ENCODE measurements at regions not wholly inside any gene's neighbourhood (a gene's known extent, or its start where the extent isn't known, plus 50 kb on each side); places are given as distances from the start of the nearest gene placed in this dataset.

DNA sequence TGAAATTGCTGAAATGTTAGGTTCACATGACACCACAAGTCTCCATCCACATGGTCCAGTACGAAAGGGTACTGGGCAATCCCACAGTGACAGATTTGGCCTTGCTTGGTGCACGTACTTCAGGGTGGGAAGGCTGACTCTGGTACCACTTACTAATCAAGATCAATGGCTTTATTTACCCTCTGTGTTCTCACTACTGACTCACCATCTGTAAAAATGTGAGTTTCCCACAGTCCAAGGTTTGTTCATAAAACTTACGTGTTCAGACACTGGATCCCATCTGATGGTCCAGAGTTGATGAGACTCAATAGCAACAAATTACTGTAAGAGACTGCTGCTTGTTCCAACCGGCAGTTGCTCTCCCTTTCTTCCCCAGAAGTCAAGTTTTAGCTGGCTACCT, 231.7 kb downstream of the LMX1A start:
- H3K9ac ChIP-seq (ENCODE audit: insufficient read depth, low read depth, low read length): no peak overlapping the region
- no peak overlapping the region for H3K4me2 ChIP-seq (ENCODE audit: low read depth, low read length)
- H3K4me1 ChIP-seq (ENCODE audit: insufficient read depth, low read length): peaks cover 5% of the 10 kb centered on the region
- no peaks in the 10 kb centered on the region for H3K79me2 ChIP-seq (ENCODE audit: insufficient read depth, low read length)
- no peaks in the 10 kb centered on the region for H3K36me3 ChIP-seq (replicated peaks in 1 of 2; ENCODE audit: control insufficient read depth in 1 of 2, insufficient read depth in 2 of 2, low read length in 2 of 2)
- DNase-seq (ENCODE audit: low spot score) (no peak), FAIRE-seq (no peak), ATAC-seq (no peak)
- H3K27ac ChIP-seq (ENCODE audit: extremely low read length, insufficient read depth, low read length): no peak overlapping the region
- intact Hi-C loops (cut with micrococcal nuclease; ENCODE audit: unreplicated experiment): loop anchor here (5.0 kb wide), 1 partner anchor 98 kb away; no protein-coding TSS in a partner anchor
- in situ Hi-C loops (cut with HindIII; ENCODE audit: extremely low pct_ligation_motif_present, low pct_unique_long_range_greater_than_20kb): loop anchor here (25.0 kb wide), 1 partner anchor 463 kb away; no protein-coding TSS in a partner anchor
- TF ChIP-seq ESRRA (CRISPR knock-in tag; IDR thresholded peaks at IDR 0.05; ENCODE audit: low read depth): no peak
- 33% methylated on average over 4 of the region's 4 CpGs for WGBS (ENCODE audit: low lambda C conversion rate)
- ChIA-PET CTCF (ENCODE audit: low intra/inter-chr PET ratio, low total read pairs) (no interaction called here), POLR2A (no interaction called here)
- no peaks in the 10 kb centered on the region for H3K9me3 ChIP-seq (ENCODE audit: low read length)
- no peak overlapping the region for H2AFZ ChIP-seq (ENCODE audit: low read length)
- no TSS peak for BruUV-seq (replicated peaks)
- H3K27me3 ChIP-seq (ENCODE audit: control insufficient read depth in 1 of 2, insufficient read depth in 2 of 2, low read length in 2 of 2): no peaks in the 10 kb centered on the region
- H3K4me3 ChIP-seq (replicated peaks in 1 of 3; ENCODE audit: insufficient read depth in 1 of 3, low read depth in 2 of 3, low read length in 3 of 3): no peak overlapping the region
- H4K20me1 ChIP-seq (ENCODE audit: insufficient read depth, low read length): no peaks in the 10 kb centered on the region

GRCh38 chr1:165119086-165119485, 237.4 kb downstream of the LMX1A start:
- Histone ChIP-seq H3K4me2 (ENCODE audit: low read depth, low read length) (no peak overlapping the region), H3K4me3 (replicated peaks in 1 of 3; ENCODE audit: insufficient read depth in 1 of 3, low read depth in 2 of 3, low read length in 3 of 3) (no peak overlapping the region), H3K4me1 (ENCODE audit: insufficient read depth, low read length) (no peaks in the 10 kb centered on the region), H3K27ac (ENCODE audit: extremely low read length, insufficient read depth, low read length) (no peak overlapping the region), H3K79me2 (ENCODE audit: insufficient read depth, low read length) (no peaks in the 10 kb centered on the region), H3K9me3 (ENCODE audit: low read length) (no peaks in the 10 kb centered on the region), H3K27me3 (ENCODE audit: control insufficient read depth in 1 of 2, insufficient read depth in 2 of 2, low read length in 2 of 2) (0 out of 5 replicates have a peak, but pooled peaks cover 0 to 10% of the 10 kb centered on the region in 2 experiments), H3K36me3 (replicated peaks in 1 of 2; ENCODE audit: control insufficient read depth in 1 of 2, insufficient read depth in 2 of 2, low read length in 2 of 2) (no peaks in the 10 kb centered on the region), H3K9ac (ENCODE audit: insufficient read depth, low read depth, low read length) (no peak overlapping the region), H4K20me1 (ENCODE audit: insufficient read depth, low read length) (no peaks in the 10 kb centered on the region), H2AFZ (ENCODE audit: low read length) (no peak overlapping the region)
- intact Hi-C loops (cut with micrococcal nuclease; ENCODE audit: unreplicated experiment): no loop called here
- no TSS peak for BruUV-seq (replicated peaks)
- no peak for TF ChIP-seq ZFP41 (CRISPR knock-in tag; IDR thresholded peaks at IDR 0.05; ENCODE audit: borderline replicate concordance)
- no peak for TF ChIP-seq ZNF382 (CRISPR knock-in tag; IDR thresholded peaks at IDR 0.05; ENCODE audit: borderline replicate concordance)
- FAIRE-seq (no peak), ATAC-seq (no peak), DNase-seq (ENCODE audit: low spot score) (no peak)
- in situ Hi-C loops (cut with HindIII; ENCODE audit: extremely low pct_ligation_motif_present, low pct_unique_long_range_greater_than_20kb): no loop called here
- ChIA-PET CTCF (ENCODE audit: low intra/inter-chr PET ratio, low total read pairs) (no interaction called here), POLR2A (no interaction called here)
- 63% methylated on average over 4 of the region's 5 CpGs for WGBS (ENCODE audit: low lambda C conversion rate)
